RKO (cell line): ENCODE measurements at regions not wholly inside any gene's neighbourhood (a gene's known extent, or its start where the extent isn't known, plus 50 kb on each side); places are given as distances from the start of the nearest gene placed in this dataset.

Source experiments
- DNase-seq: peaks from one replicate; pipeline ENCODE4 v3.0.0-alpha.2; 2016; ENCODE audit warnings: low spot score

GRCh38 chr11:115555336-115556090 is 51.3 kb upstream of the CADM1 start:
- DNase-seq: no peak
